HL-60 (cell line): ENCODE measurements at regions not wholly inside any gene's neighbourhood (a gene's known extent, or its start where the extent isn't known, plus 50 kb on each side); places are given as distances from the start of the nearest gene placed in this dataset.

Experiments
- DNase-seq, 2 experiments: peaks; one replicate each; pipeline ENCODE4 v3.0.0-alpha.2; 2010 to 2020; ENCODE audit warnings: low read depth in 1 of 2, low spot score in 1 of 2
- H3K27ac ChIP-seq: fragments of 250-450 bp; sonication (Bioruptor Pico); replicated peaks from 2 replicates; pipeline ENCODE4 v1.5.1; 2020; ENCODE audit warnings: mild to moderate bottlenecking, moderate library complexity
- H3K27me3 ChIP-seq: fragments of 250-450 bp; sonication (Bioruptor Pico); 2 replicates; pipeline ENCODE4 v1.5.1; 2021; ENCODE audit warnings: mild to moderate bottlenecking, moderate library complexity; ENCODE audit not compliant: insufficient read depth, poor library complexity, severe bottlenecking
- H3K4me3 ChIP-seq: replicated peaks from 2 replicates; pipeline ENCODE4 v1.5.1; 2011; ENCODE audit warnings: mild to moderate bottlenecking, control low read depth, low read length; ENCODE audit not compliant: insufficient read depth
- CTCF ChIP-seq: IDR thresholded peaks from one replicate; pipeline ENCODE4 v1.5.1; 2011; ENCODE audit warnings: low read length, control low read depth, inconsistent platforms; ENCODE audit not compliant: insufficient read depth
- GABPA ChIP-seq: IDR thresholded peaks from 2 replicates; pipeline ENCODE4 v1.6.1; 2012; ENCODE audit warnings: low read depth
- POLR2AphosphoS5 ChIP-seq: IDR thresholded peaks from 2 replicates; pipeline ENCODE4 v1.6.1; 2012; ENCODE audit warnings: low read depth
- REST ChIP-seq: IDR thresholded peaks from 2 replicates; pipeline ENCODE4 v1.6.1; 2012; ENCODE audit warnings: low read depth; ENCODE audit not compliant: insufficient replicate concordance
- SPI1 ChIP-seq: IDR thresholded peaks from 2 replicates; pipeline ENCODE4 v1.6.1; 2012; ENCODE audit warnings: low read depth, mild to moderate bottlenecking, borderline replicate concordance

GRCh38 chr13:64289702-64290101, 2874.1 kb upstream of the PCDH20 start:
- Histone ChIP-seq H3K27me3 (no peaks in the 10 kb centered on the region), H3K4me3 (no peak overlapping the region), H3K27ac (no peak overlapping the region)
- no peak for DNase-seq
- TF ChIP-seq SPI1 (no peak), POLR2AphosphoS5 (no peak), CTCF (no peak), REST (no peak), GABPA (no peak)

- DNase-seq, result no peak
- H3K27me3 ChIP-seq, result no peaks in the 10 kb centered on the region
- H3K4me3 ChIP-seq, result no peak overlapping the region
- no peak for TF ChIP-seq CTCF
- TF ChIP-seq GABPA, result no peak
- TF ChIP-seq SPI1, result no peak
- TF ChIP-seq POLR2AphosphoS5, result no peak
- TF ChIP-seq REST, result no peak
- no peak overlapping the region for H3K27ac ChIP-seq
Measured at GRCh38 chr13:64283926-64284325, 2868.3 kb upstream of the PCDH20 start.

GRCh38 chr13:64278493-64278892, 2862.8 kb upstream of the PCDH20 start:
- TF ChIP-seq REST, result no peak
- TF ChIP-seq SPI1, result no peak
- no peak for TF ChIP-seq CTCF
- TF ChIP-seq GABPA, result no peak
- no peak for TF ChIP-seq POLR2AphosphoS5
- Histone ChIP-seq H3K27me3 (no peaks in the 10 kb centered on the region), H3K27ac (no peak overlapping the region), H3K4me3 (no peak overlapping the region)
- no peak for DNase-seq
